GM06990 (cell line): ENCODE measurements at regions not wholly inside any gene's neighbourhood (a gene's known extent, or its start where the extent isn't known, plus 50 kb on each side); places are given as distances from the start of the nearest gene placed in this dataset.
"Not testable (repeated sequence)": the region's sequence is repeated elsewhere in the genome, so short reads cannot be mapped to it uniquely, and the experiment has no call there.

Experiments
- DNase-seq: peaks from one replicate; pipeline ENCODE4 v3.0.0-alpha.2; 2011; ENCODE audit not compliant: insufficient read length; ENCODE audit errors: extremely low read depth
- H3K27me3 ChIP-seq: replicated peaks from 2 replicates; pipeline ENCODE4 v1.6.0; 2011; ENCODE audit warnings: low read length; ENCODE audit not compliant: control insufficient read depth, insufficient read depth
- H3K36me3 ChIP-seq: 2 replicates; pipeline ENCODE4 v1.5.1; 2011; ENCODE audit warnings: low read length; ENCODE audit not compliant: control insufficient read depth, insufficient read depth
- H3K4me3 ChIP-seq: replicated peaks from 2 replicates; pipeline ENCODE4 v1.5.1; 2011; ENCODE audit warnings: low read depth, mild to moderate bottlenecking, control low read depth, low read length
- TF ChIP-seq, protein P1 (sequence below): IDR thresholded peaks from 2 replicates; pipeline ENCODE4 v1.5.1; 2011; ENCODE audit warnings: low read length, control low read depth, mild to moderate bottlenecking, inconsistent platforms; ENCODE audit not compliant: insufficient read depth, poor library complexity, severe bottlenecking

DNA sequence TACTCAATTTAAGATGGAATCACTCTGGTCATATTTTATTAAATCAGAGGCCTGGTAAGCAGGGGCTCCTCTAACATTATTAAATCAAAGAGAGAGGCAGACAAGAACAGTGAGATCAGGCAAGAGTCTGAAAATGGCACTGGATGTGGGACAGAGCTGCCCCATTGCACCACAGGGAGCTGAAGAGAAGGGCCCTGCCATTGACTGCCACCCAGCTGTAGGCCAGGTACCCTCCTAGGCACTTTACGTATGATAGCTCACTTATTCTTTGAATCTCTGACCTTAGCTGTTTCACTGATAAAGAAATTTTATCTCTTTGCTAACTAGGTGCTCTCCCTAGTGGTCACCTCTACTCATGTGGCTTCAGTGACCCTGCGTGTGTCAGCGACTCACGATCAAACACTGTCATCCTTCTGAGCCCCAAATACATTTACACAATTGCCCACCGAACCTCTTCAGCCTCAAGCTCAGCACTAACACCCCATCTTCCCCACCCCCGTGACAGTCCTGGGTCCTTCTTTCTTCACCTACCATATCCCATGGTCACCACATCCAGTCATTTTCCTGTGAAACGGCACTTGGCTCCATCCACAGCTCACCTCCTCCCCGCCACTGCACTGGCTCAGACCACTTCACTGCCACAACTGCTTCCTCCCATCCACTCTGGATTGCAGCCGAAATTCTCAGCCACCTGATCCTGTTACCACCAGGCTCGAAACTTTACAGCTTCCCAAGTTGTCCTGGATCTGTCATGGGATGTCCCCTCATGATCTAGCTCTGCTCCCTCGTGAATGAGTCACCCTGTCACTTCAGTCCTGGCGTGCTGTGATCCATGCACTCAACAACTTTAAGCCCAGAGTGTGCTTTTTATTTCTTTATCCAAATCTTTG, 97.3 kb upstream of the SYT6 start:
- TF ChIP-seq, protein P1, sequence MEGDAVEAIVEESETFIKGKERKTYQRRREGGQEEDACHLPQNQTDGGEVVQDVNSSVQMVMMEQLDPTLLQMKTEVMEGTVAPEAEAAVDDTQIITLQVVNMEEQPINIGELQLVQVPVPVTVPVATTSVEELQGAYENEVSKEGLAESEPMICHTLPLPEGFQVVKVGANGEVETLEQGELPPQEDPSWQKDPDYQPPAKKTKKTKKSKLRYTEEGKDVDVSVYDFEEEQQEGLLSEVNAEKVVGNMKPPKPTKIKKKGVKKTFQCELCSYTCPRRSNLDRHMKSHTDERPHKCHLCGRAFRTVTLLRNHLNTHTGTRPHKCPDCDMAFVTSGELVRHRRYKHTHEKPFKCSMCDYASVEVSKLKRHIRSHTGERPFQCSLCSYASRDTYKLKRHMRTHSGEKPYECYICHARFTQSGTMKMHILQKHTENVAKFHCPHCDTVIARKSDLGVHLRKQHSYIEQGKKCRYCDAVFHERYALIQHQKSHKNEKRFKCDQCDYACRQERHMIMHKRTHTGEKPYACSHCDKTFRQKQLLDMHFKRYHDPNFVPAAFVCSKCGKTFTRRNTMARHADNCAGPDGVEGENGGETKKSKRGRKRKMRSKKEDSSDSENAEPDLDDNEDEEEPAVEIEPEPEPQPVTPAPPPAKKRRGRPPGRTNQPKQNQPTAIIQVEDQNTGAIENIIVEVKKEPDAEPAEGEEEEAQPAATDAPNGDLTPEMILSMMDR = no peak

DNA sequence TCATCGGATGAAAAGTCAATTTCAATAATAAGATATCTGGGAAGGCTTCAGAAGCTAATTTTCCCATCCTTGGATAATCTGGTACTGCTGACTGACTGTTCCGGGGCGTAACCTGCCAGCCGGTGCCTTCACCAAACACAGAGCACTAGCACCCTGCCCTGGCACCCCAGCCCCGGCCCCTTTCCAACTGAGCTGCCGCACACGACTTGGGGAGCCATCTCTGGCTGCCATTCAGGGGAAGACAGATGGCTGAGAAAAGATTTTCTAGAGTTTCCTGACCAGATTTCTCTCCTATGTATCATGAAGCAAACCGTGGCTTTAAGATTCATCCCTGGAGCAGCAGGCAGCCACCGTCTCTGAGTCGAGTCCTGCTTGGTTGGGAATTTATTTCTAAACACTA, 96.0 kb upstream of the SYT6 start:
- DNase-seq = no peak
- H3K36me3 ChIP-seq = no peaks in the 10 kb centered on the region
- no peaks in the 10 kb centered on the region for H3K27me3 ChIP-seq
- H3K4me3 ChIP-seq = no peak overlapping the region
- TF ChIP-seq, protein P1 = no peak

More for the DNA sequence above, 97.3 kb upstream of the SYT6 start:
- Histone ChIP-seq H3K27me3 (no peaks in the 10 kb centered on the region), H3K4me3 (no peak overlapping the region), H3K36me3 (no peaks in the 10 kb centered on the region)
- DNase-seq = no peak

DNA sequence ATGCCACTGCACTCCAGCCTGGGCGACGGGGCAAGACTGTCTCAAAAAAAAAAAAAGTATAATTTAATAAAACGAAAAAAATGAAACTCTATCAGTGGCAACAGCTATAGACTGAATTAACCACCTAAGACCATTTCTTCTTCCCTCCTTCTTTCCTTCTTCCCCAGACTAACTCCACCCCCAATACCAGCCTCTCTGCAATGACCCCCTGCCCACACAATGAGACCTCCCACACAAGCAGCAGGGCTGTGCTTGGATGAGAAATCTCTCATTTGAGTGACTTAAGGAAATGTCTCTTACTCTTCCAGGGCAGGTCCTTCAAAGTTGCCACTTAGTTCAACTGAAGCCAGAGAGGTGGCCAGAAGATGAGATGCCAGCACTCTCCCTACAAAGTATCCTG, 94.5 kb upstream of the SYT6 start:
- no peak overlapping the region for H3K4me3 ChIP-seq
- H3K36me3 ChIP-seq = no peaks in the 10 kb centered on the region
- DNase-seq = no peak
- H3K27me3 ChIP-seq = no peaks in the 10 kb centered on the region
- TF ChIP-seq, protein P1 = no peak

DNA sequence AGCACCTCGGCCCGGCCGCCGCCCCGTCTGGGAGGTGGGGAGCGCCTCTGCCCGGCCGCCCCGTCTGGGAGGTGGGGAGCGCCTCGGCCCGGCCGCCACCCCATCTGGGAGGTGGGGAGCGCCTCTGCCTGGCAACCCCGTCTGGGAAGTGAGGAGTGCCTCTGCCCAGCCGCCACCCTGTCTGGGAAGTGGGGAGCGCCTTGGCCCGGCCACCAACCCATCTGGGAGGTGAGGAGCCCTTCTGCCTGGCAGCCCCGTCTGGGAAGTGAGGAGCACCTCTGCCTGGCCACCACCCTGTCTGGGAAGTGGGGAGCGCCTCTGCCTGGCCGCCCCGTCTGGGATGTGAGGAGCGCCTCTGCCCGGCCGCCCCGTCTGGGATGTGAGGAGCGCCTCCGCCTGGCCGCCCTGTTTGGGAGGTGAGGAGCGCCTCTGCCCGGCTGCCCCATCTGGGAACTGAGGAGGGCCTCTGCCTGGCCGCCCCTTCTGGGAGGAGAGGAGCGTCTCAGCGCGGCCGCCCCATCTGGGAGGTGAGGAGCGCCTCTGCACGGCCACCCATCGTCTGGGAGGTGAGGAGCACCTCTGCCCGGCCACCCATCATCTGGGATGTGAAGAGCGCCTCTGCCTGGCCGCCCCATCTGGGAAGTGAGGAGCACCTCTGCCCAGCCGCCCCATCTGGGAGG, 89.0 kb upstream of the SYT6 start:
- DNase-seq, H3K4me3 ChIP-seq, H3K27me3 ChIP-seq, H3K36me3 ChIP-seq: not testable (repeated sequence)

DNA sequence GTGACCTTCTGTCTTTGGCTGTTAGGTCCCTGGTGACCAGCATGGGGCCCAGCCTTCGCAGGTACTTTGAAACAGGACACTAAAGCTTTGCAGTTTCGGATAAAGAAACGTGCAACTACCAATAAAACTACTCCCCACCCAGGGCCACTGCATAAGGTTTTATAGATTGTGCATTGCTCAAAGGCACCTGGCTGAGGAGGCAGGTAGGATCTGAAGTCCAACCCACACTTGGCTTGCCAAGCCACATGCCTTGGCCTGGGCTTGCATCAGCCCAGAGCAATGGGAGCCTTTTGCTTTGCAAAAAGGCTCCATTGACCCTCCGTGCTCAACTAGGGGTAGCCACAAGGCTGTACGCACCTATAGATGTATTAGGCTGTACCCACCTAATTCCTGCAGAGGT, 84.4 kb upstream of the SYT6 start:
- TF ChIP-seq, protein P1 = no peak
- DNase-seq = no peak
- Histone ChIP-seq H3K36me3 (no peaks in the 10 kb centered on the region), H3K27me3 (no peaks in the 10 kb centered on the region), H3K4me3 (no peak overlapping the region)

DNA sequence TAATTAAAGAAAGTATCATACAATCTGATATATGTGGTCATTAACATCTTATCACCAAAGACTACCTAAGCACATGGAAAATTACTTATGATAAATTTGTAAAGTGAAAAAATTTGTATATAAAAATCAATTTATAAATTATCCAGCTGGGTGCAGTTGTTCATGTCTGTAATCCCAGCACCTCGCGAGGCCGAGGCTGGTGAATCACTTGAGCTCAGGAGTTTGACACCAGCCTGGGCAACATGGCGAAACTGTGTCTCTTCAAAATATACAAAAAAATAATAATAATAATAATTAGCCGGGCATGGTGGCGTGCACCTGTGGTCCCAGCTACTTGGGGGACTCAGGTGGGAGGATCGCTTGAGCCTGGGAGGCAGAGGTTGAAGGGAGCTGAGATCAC, 82.8 kb upstream of the SYT6 start:
- DNase-seq = no peak
- no peaks in the 10 kb centered on the region for H3K36me3 ChIP-seq
- no peak overlapping the region for H3K4me3 ChIP-seq
- TF ChIP-seq, protein P1 = no peak
- H3K27me3 ChIP-seq = no peaks in the 10 kb centered on the region; the same call in 1 of the 2 replicates
